ENCODE measurements at regions not wholly inside any gene's neighbourhood (a gene's known extent, or its start where the extent isn't known, plus 50 kb on each side); places are given as distances from the start of the nearest gene placed in this dataset.

DNA sequence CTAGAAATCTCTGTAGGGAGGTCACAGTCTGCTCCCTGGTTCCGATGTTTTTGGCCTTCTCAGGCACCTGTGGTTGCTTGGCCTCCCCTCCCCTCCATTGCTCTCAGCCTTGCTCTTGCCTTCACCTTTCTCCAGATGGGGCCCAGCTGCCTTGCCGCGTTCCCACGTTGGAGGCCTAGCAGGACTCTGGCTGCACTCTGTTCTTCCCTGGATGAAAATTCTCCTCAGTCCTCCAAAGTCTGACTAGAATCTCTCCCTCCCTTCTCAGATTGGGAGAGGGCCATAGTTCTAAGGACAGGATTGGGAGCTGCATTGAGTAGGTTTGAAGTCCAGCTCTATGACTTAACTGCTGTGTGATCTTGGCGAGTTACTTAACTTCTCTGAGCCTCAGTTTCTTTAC, 213.7 kb upstream of the HABP2 start:
- Histone ChIP-seq H3K27ac (ENCODE audit: low read length) (no peak overlapping the region), H3K79me2 (replicated peaks; ENCODE audit: insufficient read depth, low read length) (no peaks in the 10 kb centered on the region), H3K9ac (ENCODE audit: low read length) (no peak overlapping the region), H3F3A (ENCODE audit: insufficient read depth, low read length, poor library complexity, severe bottlenecking) (no peaks in the 10 kb centered on the region), H3K4me3 (ENCODE audit: low read length) (no peak overlapping the region), H3K4me2 (ENCODE audit: low read length) (no peak overlapping the region), H3K9me2 (ENCODE audit: insufficient read depth, low read length) (no peaks in the 10 kb centered on the region), H2AFZ (ENCODE audit: low read depth, low read length) (no peak overlapping the region), H3K36me3 (ENCODE audit: insufficient read depth, low read length) (no peaks in the 10 kb centered on the region), H3K9me3 (ENCODE audit: low read length) (no peaks in the 10 kb centered on the region), H3K27me3 (ENCODE audit: insufficient read depth, low read depth, low read length) (no peaks in the 10 kb centered on the region), H4K20me1 (ENCODE audit: insufficient read depth) (no peaks in the 10 kb centered on the region)
- no peak for TF ChIP-seq MXI1 (conservative IDR thresholded peaks at IDR 0.05; ENCODE audit: poor library complexity, severe bottlenecking)
- no peak for TF ChIP-seq EP300 (conservative IDR thresholded peaks at IDR 0.05; ENCODE audit: poor library complexity, severe bottlenecking)
- no peak for TF ChIP-seq EZH2 (IDR thresholded peaks at IDR 0.05; ENCODE audit: borderline replicate concordance, insufficient read depth, low read length, poor library complexity, severe bottlenecking)

DNA sequence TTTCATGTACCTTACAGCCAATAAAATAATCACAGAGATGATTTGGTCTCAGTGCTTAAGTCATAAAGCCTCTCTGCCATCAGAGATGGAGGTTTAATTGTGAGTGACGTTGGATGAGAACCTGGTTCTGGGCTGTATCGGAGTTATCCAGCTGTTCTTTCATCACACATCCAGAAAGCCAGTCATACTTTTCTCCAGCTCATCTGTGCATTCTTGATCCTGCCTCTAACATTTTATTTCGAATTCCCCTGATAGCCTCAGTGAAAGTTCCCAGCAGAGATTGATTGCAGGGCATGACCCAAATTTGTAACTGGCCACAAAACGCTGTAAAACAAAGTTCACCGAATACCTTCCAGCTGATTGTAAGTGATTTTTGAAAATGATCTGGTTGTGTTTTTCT, 212.6 kb upstream of the HABP2 start:
- no peaks in the 10 kb centered on the region for H3F3A ChIP-seq (ENCODE audit: insufficient read depth, low read length, poor library complexity, severe bottlenecking)
- H3K9me3 ChIP-seq (ENCODE audit: low read length): no peaks in the 10 kb centered on the region
- no peaks in the 10 kb centered on the region for H3K36me3 ChIP-seq (ENCODE audit: insufficient read depth, low read length)
- no peak for TF ChIP-seq POLR2AphosphoS5 (IDR thresholded peaks at IDR 0.05)
- TF ChIP-seq EP300 (conservative IDR thresholded peaks at IDR 0.05; ENCODE audit: poor library complexity, severe bottlenecking): no peak
- TF ChIP-seq SMC3 (conservative IDR thresholded peaks at IDR 0.05; ENCODE audit: poor library complexity): no peak
- no peak for TF ChIP-seq MXI1 (conservative IDR thresholded peaks at IDR 0.05; ENCODE audit: poor library complexity, severe bottlenecking)
- TF ChIP-seq EZH2 (IDR thresholded peaks at IDR 0.05; ENCODE audit: borderline replicate concordance, insufficient read depth, low read length, poor library complexity, severe bottlenecking): no peak
- no peaks in the 10 kb centered on the region for H3K79me2 ChIP-seq (replicated peaks; ENCODE audit: insufficient read depth, low read length)
- no peak overlapping the region for H3K4me2 ChIP-seq (ENCODE audit: low read length)
- H3K27me3 ChIP-seq (ENCODE audit: insufficient read depth, low read depth, low read length): no peaks in the 10 kb centered on the region
- H3K9ac ChIP-seq (ENCODE audit: low read length): no peak overlapping the region
- no peak overlapping the region for H3K4me3 ChIP-seq (ENCODE audit: low read length)
- no peak overlapping the region for H3K27ac ChIP-seq (ENCODE audit: low read length)
- H4K20me1 ChIP-seq (ENCODE audit: insufficient read depth): no peaks in the 10 kb centered on the region
- no peaks in the 10 kb centered on the region for H3K9me2 ChIP-seq (ENCODE audit: insufficient read depth, low read length)
- H2AFZ ChIP-seq (ENCODE audit: low read depth, low read length): no peak overlapping the region

DNA sequence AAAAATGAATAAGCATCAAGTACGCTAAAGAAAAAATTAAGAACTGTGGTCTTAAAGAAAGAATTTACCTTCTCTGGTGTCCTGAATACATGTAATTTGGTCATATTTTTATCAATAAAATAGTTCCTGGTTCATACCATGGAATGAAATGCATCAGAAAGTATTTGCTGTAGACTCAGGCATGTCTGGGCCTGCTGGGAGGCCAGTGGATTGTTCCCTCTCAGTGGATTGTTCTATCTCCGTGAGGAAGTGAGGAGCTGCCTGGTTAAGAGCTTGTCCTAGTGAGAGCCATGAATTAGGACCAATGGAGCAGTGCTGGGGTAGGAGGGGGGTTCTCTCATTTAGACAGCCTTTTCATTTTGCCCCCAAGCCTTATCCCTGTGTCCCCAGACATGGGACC, 211.7 kb upstream of the HABP2 start:
- no peak overlapping the region for H2AFZ ChIP-seq (ENCODE audit: low read depth, low read length)
- H3K4me3 ChIP-seq (ENCODE audit: low read length): no peak overlapping the region
- H3K79me2 ChIP-seq (replicated peaks; ENCODE audit: insufficient read depth, low read length): no peaks in the 10 kb centered on the region
- H3F3A ChIP-seq (ENCODE audit: insufficient read depth, low read length, poor library complexity, severe bottlenecking): no peaks in the 10 kb centered on the region
- no peak for TF ChIP-seq EP300 (conservative IDR thresholded peaks at IDR 0.05; ENCODE audit: poor library complexity, severe bottlenecking)
- TF ChIP-seq SMC3 (conservative IDR thresholded peaks at IDR 0.05; ENCODE audit: poor library complexity): no peak
- TF ChIP-seq, protein P1, sequence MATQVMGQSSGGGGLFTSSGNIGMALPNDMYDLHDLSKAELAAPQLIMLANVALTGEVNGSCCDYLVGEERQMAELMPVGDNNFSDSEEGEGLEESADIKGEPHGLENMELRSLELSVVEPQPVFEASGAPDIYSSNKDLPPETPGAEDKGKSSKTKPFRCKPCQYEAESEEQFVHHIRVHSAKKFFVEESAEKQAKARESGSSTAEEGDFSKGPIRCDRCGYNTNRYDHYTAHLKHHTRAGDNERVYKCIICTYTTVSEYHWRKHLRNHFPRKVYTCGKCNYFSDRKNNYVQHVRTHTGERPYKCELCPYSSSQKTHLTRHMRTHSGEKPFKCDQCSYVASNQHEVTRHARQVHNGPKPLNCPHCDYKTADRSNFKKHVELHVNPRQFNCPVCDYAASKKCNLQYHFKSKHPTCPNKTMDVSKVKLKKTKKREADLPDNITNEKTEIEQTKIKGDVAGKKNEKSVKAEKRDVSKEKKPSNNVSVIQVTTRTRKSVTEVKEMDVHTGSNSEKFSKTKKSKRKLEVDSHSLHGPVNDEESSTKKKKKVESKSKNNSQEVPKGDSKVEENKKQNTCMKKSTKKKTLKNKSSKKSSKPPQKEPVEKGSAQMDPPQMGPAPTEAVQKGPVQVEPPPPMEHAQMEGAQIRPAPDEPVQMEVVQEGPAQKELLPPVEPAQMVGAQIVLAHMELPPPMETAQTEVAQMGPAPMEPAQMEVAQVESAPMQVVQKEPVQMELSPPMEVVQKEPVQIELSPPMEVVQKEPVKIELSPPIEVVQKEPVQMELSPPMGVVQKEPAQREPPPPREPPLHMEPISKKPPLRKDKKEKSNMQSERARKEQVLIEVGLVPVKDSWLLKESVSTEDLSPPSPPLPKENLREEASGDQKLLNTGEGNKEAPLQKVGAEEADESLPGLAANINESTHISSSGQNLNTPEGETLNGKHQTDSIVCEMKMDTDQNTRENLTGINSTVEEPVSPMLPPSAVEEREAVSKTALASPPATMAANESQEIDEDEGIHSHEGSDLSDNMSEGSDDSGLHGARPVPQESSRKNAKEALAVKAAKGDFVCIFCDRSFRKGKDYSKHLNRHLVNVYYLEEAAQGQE (IDR thresholded peaks at IDR 0.05; ENCODE audit: borderline replicate concordance): no peak
- no peak for TF ChIP-seq TAF1 (IDR thresholded peaks at IDR 0.05; ENCODE audit: low read depth)
- TF ChIP-seq, protein P2, sequence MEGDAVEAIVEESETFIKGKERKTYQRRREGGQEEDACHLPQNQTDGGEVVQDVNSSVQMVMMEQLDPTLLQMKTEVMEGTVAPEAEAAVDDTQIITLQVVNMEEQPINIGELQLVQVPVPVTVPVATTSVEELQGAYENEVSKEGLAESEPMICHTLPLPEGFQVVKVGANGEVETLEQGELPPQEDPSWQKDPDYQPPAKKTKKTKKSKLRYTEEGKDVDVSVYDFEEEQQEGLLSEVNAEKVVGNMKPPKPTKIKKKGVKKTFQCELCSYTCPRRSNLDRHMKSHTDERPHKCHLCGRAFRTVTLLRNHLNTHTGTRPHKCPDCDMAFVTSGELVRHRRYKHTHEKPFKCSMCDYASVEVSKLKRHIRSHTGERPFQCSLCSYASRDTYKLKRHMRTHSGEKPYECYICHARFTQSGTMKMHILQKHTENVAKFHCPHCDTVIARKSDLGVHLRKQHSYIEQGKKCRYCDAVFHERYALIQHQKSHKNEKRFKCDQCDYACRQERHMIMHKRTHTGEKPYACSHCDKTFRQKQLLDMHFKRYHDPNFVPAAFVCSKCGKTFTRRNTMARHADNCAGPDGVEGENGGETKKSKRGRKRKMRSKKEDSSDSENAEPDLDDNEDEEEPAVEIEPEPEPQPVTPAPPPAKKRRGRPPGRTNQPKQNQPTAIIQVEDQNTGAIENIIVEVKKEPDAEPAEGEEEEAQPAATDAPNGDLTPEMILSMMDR (IDR thresholded peaks at IDR 0.05; ENCODE audit: poor library complexity, severe bottlenecking): no peak
- no peak for TF ChIP-seq RAD21 (conservative IDR thresholded peaks at IDR 0.05)
- TF ChIP-seq EZH2 (IDR thresholded peaks at IDR 0.05; ENCODE audit: borderline replicate concordance, insufficient read depth, low read length, poor library complexity, severe bottlenecking): no peak
- TF ChIP-seq POLR2AphosphoS5 (IDR thresholded peaks at IDR 0.05): no peak
- TF ChIP-seq MXI1 (conservative IDR thresholded peaks at IDR 0.05; ENCODE audit: poor library complexity, severe bottlenecking): no peak
- no peak overlapping the region for H3K27ac ChIP-seq (ENCODE audit: low read length)
- no peaks in the 10 kb centered on the region for H3K9me3 ChIP-seq (ENCODE audit: low read length)
- H3K36me3 ChIP-seq (ENCODE audit: insufficient read depth, low read length): no peaks in the 10 kb centered on the region
- H3K9me2 ChIP-seq (ENCODE audit: insufficient read depth, low read length): no peaks in the 10 kb centered on the region
- H3K27me3 ChIP-seq (ENCODE audit: insufficient read depth, low read depth, low read length): no peaks in the 10 kb centered on the region
- H4K20me1 ChIP-seq (ENCODE audit: insufficient read depth): no peaks in the 10 kb centered on the region
- no peak overlapping the region for H3K4me2 ChIP-seq (ENCODE audit: low read length)
- H3K9ac ChIP-seq (ENCODE audit: low read length): no peak overlapping the region
